GM10248 (cell line): ENCODE measurements at regions not wholly inside any gene's neighbourhood (a gene's known extent, or its start where the extent isn't known, plus 50 kb on each side); places are given as distances from the start of the nearest gene placed in this dataset.

Experiments used
- CTCF ChIA-PET: fragments of 300-600 bp; sonication (Branson Sonifier 250); formaldehyde crosslinking; extraction: SDS; loops from one replicate; lab custom pipeline; 2021; ENCODE audit warnings: antibody characterized with exemption; lab: Yijun Ruan, JAX
- POLR2A ChIA-PET: fragments of 350-650 bp; sonication (Branson Sonifier 250); formaldehyde crosslinking; extraction: SDS; loops from one replicate; lab custom pipeline; 2020; ENCODE audit warnings: antibody characterized with exemption; lab: Yijun Ruan, JAX
- DNase-seq: peaks from one replicate; pipeline ENCODE4 v3.0.0; 2012; ENCODE audit errors: extremely low spot score
- CTCF ChIP-seq: IDR thresholded peaks from 2 replicates; pipeline ENCODE4 v1.5.1; 2012; ENCODE audit warnings: mild to moderate bottlenecking, low read depth; ENCODE audit errors: extremely low read depth, missing control alignments, control extremely low read depth

GRCh38 chr1:58983162-58983561 is 199.3 kb upstream of the JUN start:
- TF ChIP-seq CTCF, result no peak
- no peak for DNase-seq
- ChIA-PET CTCF (interaction anchor here (1.1 to 1.5 kb wide), 4 partner anchors 9 to 150 kb away, joined by 3 to 4 read pairs (median 4); no protein-coding TSS in a partner anchor), POLR2A (no interaction called here)

GRCh38 chr1:58983633-58984245 is 199.9 kb upstream of the JUN start:
- ChIA-PET CTCF (interaction anchor here (0.7 to 1.5 kb wide), 4 partner anchors 8 to 149 kb away, joined by 3 to 4 read pairs (median 4); no protein-coding TSS in a partner anchor), POLR2A (no interaction called here)
- DNase-seq, result no peak
- TF ChIP-seq CTCF, result no peak

GRCh38 chr1:58986996-58987767 is 203.3 kb upstream of the JUN start:
- POLR2A ChIA-PET, result no interaction called here
- CTCF ChIA-PET, result interaction anchor here (1.2 to 1.9 kb wide), 2 partner anchors 10 to 127 kb away, joined by 3 to 6 read pairs; no protein-coding TSS in a partner anchor
- no peak for TF ChIP-seq CTCF
- DNase-seq, result no peak

- no peak for DNase-seq
- POLR2A ChIA-PET, result no interaction called here
- CTCF ChIA-PET, result no interaction called here
- no peak for TF ChIP-seq CTCF
Observed at GRCh38 chr1:58988752-58989151, 204.9 kb upstream of the JUN start.

GRCh38 chr1:58989845-58990244 is 206.0 kb upstream of the JUN start:
- TF ChIP-seq CTCF, result no peak
- ChIA-PET CTCF (no interaction called here), POLR2A (no interaction called here)
- DNase-seq, result no peak

- no peak for DNase-seq
- TF ChIP-seq CTCF, result no peak
- POLR2A ChIA-PET, result no interaction called here
- CTCF ChIA-PET, result interaction anchor here (1.3 to 1.5 kb wide), 4 partner anchors 8 to 14 kb away, joined by 4 read pairs; no protein-coding TSS in a partner anchor
Observed at GRCh38 chr1:58991305-58991704, 207.5 kb upstream of the JUN start.
